22Rv1 (cell line): ENCODE measurements at regions not wholly inside any gene's neighbourhood (a gene's known extent, or its start where the extent isn't known, plus 50 kb on each side); places are given as distances from the start of the nearest gene placed in this dataset.

Source experiments
- ZFX ChIP-seq: fragments of 450-650 bp; IDR thresholded peaks from 2 replicates; pipeline ENCODE4 v1.6.1; 2017; ENCODE audit warnings: antibody characterized with exemption, borderline replicate concordance
- TF ChIP-seq, protein P1 (sequence below): fragments of 450-650 bp; IDR thresholded peaks from 2 replicates; pipeline ENCODE4 v1.5.1; 2017; ENCODE audit warnings: mild to moderate bottlenecking

DNA sequence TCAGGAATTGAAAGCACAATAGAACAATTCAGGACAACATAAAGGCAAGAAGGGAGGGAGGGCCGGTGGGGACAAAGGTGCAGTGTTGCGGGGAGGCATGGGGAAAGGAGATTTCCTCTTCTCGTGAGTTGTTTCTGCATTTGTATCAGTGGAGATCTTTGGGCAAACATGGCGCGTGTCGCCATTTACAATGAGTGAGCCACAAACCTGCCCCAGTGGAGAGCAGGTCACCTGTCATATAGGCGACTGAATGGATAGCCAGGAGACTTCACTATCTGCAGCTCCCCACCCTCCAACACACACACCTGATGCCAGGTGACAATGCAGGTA lies 87.7 kb upstream of the SLC45A1 start:
- TF ChIP-seq, protein P1, sequence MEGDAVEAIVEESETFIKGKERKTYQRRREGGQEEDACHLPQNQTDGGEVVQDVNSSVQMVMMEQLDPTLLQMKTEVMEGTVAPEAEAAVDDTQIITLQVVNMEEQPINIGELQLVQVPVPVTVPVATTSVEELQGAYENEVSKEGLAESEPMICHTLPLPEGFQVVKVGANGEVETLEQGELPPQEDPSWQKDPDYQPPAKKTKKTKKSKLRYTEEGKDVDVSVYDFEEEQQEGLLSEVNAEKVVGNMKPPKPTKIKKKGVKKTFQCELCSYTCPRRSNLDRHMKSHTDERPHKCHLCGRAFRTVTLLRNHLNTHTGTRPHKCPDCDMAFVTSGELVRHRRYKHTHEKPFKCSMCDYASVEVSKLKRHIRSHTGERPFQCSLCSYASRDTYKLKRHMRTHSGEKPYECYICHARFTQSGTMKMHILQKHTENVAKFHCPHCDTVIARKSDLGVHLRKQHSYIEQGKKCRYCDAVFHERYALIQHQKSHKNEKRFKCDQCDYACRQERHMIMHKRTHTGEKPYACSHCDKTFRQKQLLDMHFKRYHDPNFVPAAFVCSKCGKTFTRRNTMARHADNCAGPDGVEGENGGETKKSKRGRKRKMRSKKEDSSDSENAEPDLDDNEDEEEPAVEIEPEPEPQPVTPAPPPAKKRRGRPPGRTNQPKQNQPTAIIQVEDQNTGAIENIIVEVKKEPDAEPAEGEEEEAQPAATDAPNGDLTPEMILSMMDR = no peak
- TF ChIP-seq ZFX = no peak
